ENCODE measurements at regions not wholly inside any gene's neighbourhood (a gene's known extent, or its start where the extent isn't known, plus 50 kb on each side); places are given as distances from the start of the nearest gene placed in this dataset.

- no peaks in the 10 kb centered on the region for H3K27me3 ChIP-seq (replicated peaks; ENCODE audit: control insufficient read depth, insufficient read depth, low read length)
- H3K36me3 ChIP-seq (ENCODE audit: control insufficient read depth, insufficient read depth, low read length), result no peaks in the 10 kb centered on the region
- no peak for DNase-seq (ENCODE audit: extremely low read depth, insufficient read length)
- TF ChIP-seq, protein P1, sequence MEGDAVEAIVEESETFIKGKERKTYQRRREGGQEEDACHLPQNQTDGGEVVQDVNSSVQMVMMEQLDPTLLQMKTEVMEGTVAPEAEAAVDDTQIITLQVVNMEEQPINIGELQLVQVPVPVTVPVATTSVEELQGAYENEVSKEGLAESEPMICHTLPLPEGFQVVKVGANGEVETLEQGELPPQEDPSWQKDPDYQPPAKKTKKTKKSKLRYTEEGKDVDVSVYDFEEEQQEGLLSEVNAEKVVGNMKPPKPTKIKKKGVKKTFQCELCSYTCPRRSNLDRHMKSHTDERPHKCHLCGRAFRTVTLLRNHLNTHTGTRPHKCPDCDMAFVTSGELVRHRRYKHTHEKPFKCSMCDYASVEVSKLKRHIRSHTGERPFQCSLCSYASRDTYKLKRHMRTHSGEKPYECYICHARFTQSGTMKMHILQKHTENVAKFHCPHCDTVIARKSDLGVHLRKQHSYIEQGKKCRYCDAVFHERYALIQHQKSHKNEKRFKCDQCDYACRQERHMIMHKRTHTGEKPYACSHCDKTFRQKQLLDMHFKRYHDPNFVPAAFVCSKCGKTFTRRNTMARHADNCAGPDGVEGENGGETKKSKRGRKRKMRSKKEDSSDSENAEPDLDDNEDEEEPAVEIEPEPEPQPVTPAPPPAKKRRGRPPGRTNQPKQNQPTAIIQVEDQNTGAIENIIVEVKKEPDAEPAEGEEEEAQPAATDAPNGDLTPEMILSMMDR (IDR thresholded peaks at IDR 0.05; ENCODE audit: insufficient read depth, low read length, poor library complexity, severe bottlenecking), result no peak
- no peak overlapping the region for H3K4me3 ChIP-seq (replicated peaks; ENCODE audit: low read depth, low read length)
Measured at GRCh38 chrX:83004012-83004411, 504.1 kb upstream of the POU3F4 start.

- DNase-seq (ENCODE audit: extremely low read depth, insufficient read length), result no peak
- TF ChIP-seq, protein P1 (IDR thresholded peaks at IDR 0.05; ENCODE audit: insufficient read depth, low read length, poor library complexity, severe bottlenecking), result peak; percentile 39
Measured at GRCh38 chrX:83008415-83008814, 499.7 kb upstream of the POU3F4 start.

GRCh38 chrX:83019258-83019657 is 488.8 kb upstream of the POU3F4 start:
- Histone ChIP-seq H3K36me3 (ENCODE audit: control insufficient read depth, insufficient read depth, low read length) (no peaks in the 10 kb centered on the region), H3K27me3 (replicated peaks; ENCODE audit: control insufficient read depth, insufficient read depth, low read length) (no peaks in the 10 kb centered on the region), H3K4me3 (replicated peaks; ENCODE audit: low read depth, low read length) (no peak overlapping the region)
- TF ChIP-seq, protein P1 (IDR thresholded peaks at IDR 0.05; ENCODE audit: insufficient read depth, low read length, poor library complexity, severe bottlenecking), result no peak
- no peak for DNase-seq (ENCODE audit: extremely low read depth, insufficient read length)

More at GRCh38 chrX:83008415-83008814, 499.7 kb upstream of the POU3F4 start:
- Histone ChIP-seq H3K4me3 (replicated peaks; ENCODE audit: low read depth, low read length) (no peak overlapping the region), H3K36me3 (ENCODE audit: control insufficient read depth, insufficient read depth, low read length) (no peaks in the 10 kb centered on the region), H3K27me3 (replicated peaks; ENCODE audit: control insufficient read depth, insufficient read depth, low read length) (no peaks in the 10 kb centered on the region)

DNA sequence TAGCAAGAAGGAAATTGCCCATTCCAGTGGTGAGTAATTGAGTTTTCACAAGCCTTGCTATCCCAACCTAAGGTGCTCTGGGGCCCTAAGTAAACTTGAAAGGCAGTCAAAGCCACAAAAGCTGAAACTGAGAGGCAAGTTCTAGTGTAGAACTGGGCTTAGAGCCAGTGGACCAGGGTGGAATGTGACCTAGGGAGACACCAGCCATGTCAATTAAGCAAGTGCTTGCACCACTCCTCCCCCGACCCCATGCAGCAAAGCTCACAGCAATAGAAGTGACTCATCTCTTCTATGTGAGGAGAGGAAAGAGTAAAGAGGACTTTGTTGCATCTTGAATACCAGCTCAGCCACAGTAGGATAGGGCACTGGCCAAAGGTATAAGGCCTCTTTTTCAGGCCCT is 486.1 kb upstream of the POU3F4 start:
- H3K27me3 ChIP-seq (replicated peaks; ENCODE audit: control insufficient read depth, insufficient read depth, low read length), result no peaks in the 10 kb centered on the region
- H3K4me3 ChIP-seq (replicated peaks; ENCODE audit: low read depth, low read length), result no peak overlapping the region
- TF ChIP-seq, protein P1 (IDR thresholded peaks at IDR 0.05; ENCODE audit: insufficient read depth, low read length, poor library complexity, severe bottlenecking), result no peak
- no peaks in the 10 kb centered on the region for H3K36me3 ChIP-seq (ENCODE audit: control insufficient read depth, insufficient read depth, low read length)
- no peak for DNase-seq (ENCODE audit: extremely low read depth, insufficient read length)
